ENCODE measurements at regions not wholly inside any gene's neighbourhood (a gene's known extent, or its start where the extent isn't known, plus 50 kb on each side); places are given as distances from the start of the nearest gene placed in this dataset.

- DNase-seq (ENCODE audit: low read depth), result no peak
Measured at GRCh38 chr7:121450631-121451198, 54.6 kb upstream of the FAM3C start.

GRCh38 chr7:121449735-121450240 lies 53.7 kb upstream of the FAM3C start:
- DNase-seq (ENCODE audit: low read depth), result no peak

- DNase-seq (ENCODE audit: low read depth), result no peak
Measured at GRCh38 chr7:121449329-121449728, 53.2 kb upstream of the FAM3C start.

GRCh38 chr7:121448429-121448828 lies 52.3 kb upstream of the FAM3C start:
- no peak for DNase-seq (ENCODE audit: low read depth)

- DNase-seq (ENCODE audit: low read depth), result no peak
Measured at GRCh38 chr7:121447911-121448300, 51.8 kb upstream of the FAM3C start.

GRCh38 chr7:121447243-121447910 lies 51.3 kb upstream of the FAM3C start:
- DNase-seq (ENCODE audit: low read depth), result no peak

- no peak for DNase-seq (ENCODE audit: low read depth)
Measured at GRCh38 chr7:121446526-121446925, 50.4 kb upstream of the FAM3C start.

Data from GM04504 (cell line).